ENCODE measurements at regions not wholly inside any gene's neighbourhood (a gene's known extent, or its start where the extent isn't known, plus 50 kb on each side); places are given as distances from the start of the nearest gene placed in this dataset.

DNA sequence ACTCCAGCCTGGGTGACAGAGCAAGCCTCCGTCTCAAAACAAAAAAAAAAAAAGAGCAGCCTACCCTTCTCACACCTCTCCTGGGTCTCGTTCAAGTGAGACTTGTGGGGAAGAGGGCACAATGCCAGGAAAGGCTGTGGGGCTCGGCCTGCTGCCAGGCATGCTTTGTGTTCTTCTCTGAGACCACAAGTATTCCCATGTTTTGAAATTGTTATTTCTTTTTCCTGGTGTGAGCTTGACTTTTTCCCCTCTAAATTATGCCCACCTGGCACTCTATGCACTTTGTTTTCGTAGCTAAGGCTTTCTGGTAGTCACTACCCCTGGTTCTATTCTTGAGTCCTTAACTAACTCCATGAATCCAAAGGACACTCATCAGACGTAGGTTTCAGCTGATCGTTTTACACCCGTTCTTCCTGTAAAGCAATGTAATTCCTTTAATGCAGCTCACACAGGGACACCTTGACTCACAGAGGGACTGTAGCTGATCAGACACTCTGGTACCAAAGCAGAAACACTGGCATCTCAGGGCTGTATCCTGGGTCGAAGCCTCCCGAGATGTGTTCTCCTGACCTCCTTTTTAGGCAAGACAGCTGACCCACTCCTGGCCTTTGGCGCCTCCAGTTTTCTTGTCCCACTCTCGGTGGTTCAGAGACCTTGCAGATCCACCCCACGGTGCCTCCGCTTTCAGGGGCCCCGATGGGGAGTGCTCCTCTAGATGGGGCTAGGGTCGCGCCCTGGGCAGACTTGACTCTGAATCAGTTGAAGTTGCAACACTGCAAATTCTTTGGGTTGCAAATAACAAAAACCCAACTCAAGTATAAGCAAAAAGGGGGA is 193.3 kb upstream of the AGAP1 start:
- H3K27ac Mint-ChIP-seq, result no peak overlapping the region

DNA sequence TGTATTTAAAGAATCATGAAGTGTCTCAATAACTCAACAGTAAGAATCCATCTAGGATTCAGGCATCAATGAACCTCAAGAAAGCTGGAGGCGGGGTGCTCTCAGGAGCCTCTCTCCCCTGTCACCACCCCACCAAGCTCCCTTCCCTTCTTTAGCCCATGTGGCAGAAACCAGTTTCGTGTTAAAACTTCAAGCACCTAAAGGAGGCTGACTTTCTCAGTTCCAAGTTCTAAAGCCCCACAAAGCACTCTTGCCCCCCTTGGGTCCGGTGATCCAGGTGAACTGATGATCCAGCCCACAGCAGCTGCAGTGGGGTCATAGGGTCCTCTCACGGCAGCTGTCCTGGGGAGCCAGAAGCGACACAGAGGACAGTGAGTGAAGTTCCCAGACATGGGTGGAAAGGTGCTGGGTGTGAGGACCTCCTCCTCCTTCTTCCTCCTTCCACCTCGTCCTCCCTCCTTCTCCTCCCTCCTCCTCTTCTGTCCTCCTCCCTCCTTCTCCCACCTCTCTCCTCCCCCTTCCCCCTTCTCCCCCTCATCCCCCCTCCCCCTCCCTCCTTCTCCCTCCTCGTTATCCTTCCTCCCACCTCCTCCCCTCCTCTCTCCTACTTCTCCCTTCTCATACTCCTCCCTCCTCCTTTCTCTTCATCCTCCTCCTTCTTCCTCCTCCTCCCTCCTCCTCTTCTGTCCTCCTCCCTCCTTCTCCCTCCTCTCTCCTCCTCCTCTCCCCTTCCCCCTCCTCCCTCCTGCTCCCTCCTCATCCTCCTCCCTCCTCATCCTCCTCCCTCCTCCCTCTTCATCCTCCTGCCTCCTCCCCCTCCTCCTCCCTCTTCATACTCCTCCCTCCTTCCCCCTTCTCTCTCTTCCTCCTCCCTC is 192.4 kb upstream of the AGAP1 start:
- no peak for DNase-seq (ENCODE audit: low spot score, unreplicated experiment)
- H3K27ac Mint-ChIP-seq, result no peak overlapping the region
- no peaks in the 10 kb centered on the region for H3K4me1 Mint-ChIP-seq (ENCODE audit: low read depth)
- peaks cover 14% of the 10 kb centered on the region for H3K27me3 Mint-ChIP-seq
- H3K36me3 Mint-ChIP-seq (ENCODE audit: insufficient read depth), result no peaks in the 10 kb centered on the region
- TF ChIP-seq, protein P1, sequence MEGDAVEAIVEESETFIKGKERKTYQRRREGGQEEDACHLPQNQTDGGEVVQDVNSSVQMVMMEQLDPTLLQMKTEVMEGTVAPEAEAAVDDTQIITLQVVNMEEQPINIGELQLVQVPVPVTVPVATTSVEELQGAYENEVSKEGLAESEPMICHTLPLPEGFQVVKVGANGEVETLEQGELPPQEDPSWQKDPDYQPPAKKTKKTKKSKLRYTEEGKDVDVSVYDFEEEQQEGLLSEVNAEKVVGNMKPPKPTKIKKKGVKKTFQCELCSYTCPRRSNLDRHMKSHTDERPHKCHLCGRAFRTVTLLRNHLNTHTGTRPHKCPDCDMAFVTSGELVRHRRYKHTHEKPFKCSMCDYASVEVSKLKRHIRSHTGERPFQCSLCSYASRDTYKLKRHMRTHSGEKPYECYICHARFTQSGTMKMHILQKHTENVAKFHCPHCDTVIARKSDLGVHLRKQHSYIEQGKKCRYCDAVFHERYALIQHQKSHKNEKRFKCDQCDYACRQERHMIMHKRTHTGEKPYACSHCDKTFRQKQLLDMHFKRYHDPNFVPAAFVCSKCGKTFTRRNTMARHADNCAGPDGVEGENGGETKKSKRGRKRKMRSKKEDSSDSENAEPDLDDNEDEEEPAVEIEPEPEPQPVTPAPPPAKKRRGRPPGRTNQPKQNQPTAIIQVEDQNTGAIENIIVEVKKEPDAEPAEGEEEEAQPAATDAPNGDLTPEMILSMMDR (IDR thresholded peaks at IDR 0.05; ENCODE audit: unreplicated experiment), result no peak
- H3K4me3 Mint-ChIP-seq (ENCODE audit: low read depth), result no peak overlapping the region
- H3K9me3 Mint-ChIP-seq (ENCODE audit: low read depth), result peaks cover 3% of the 10 kb centered on the region

More for the DNA sequence above, 193.3 kb upstream of the AGAP1 start:
- DNase-seq (ENCODE audit: low spot score, unreplicated experiment), result no peak
- H3K27me3 Mint-ChIP-seq, result peaks cover 14% of the 10 kb centered on the region
- H3K36me3 Mint-ChIP-seq (ENCODE audit: insufficient read depth), result no peaks in the 10 kb centered on the region
- H3K4me1 Mint-ChIP-seq (ENCODE audit: low read depth), result no peaks in the 10 kb centered on the region
- TF ChIP-seq, protein P1 (IDR thresholded peaks at IDR 0.05; ENCODE audit: unreplicated experiment), result no peak
- no peaks in the 10 kb centered on the region for H3K9me3 Mint-ChIP-seq (ENCODE audit: low read depth)
- no peak overlapping the region for H3K4me3 Mint-ChIP-seq (ENCODE audit: low read depth)

DNA sequence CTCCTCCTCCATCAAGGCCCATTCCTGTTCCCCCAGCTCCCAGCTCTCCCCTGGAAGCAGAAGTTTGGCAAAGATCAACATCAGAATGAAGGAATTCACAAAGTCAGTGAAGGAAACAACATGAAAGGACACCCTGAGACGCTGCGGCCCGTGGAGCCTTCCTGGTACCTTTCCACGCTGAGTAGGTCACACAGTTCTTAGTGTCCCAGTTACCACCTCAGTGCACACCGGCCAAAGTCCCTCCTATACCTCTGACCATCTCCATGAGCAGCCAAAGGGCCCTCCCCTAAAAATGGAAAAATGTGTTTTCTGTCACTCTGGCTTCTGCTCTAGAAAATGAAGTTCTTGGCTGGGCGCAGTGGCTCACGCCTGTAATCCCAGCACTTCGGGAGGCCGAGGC is 191.6 kb upstream of the AGAP1 start:
- Mint-ChIP-seq H3K4me3 (ENCODE audit: low read depth) (no peak overlapping the region), H3K27me3 (peaks cover 14% of the 10 kb centered on the region), H3K4me1 (ENCODE audit: low read depth) (no peaks in the 10 kb centered on the region), H3K9me3 (ENCODE audit: low read depth) (peaks cover 3% of the 10 kb centered on the region), H3K27ac (no peak overlapping the region), H3K36me3 (ENCODE audit: insufficient read depth) (no peaks in the 10 kb centered on the region)
- DNase-seq (ENCODE audit: low spot score, unreplicated experiment), result no peak
- TF ChIP-seq, protein P1 (IDR thresholded peaks at IDR 0.05; ENCODE audit: unreplicated experiment), result no peak

DNA sequence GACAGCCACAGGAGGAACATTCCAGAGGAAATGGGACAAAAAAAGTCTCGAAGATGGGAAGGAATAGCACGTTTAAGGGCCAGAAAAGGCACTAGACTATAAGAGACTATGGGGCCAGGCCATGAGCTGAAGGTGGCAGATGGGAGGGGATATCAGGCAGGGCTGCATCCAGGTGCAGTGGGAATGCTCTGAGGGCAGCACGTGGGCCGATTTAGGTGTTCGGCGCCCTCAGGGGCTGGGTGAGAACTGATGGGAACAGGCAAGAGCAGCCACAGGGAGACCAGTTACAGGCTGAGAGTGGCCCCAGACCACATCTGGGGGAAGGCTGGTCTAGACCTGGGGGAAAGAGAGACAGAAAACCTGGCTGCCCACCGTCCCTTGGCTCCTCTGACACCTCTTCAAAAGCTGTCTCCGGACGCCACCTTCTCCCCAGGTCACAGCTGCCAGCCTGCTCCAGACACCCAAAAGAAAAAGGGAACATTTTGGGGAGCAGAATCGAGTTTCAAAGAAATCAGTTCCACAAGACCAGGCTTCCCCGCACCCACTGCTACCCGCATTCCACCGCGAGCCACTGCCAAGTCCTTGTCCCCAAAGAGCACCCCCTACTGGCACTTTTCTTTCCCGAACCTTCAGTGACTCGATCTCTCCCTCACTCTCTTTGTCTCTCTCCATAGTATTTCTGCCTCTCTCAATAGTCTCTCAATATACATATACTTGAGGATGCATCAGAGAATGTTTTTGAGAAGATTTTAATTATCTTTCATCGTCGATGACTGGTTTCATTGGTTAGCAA is 190.1 kb upstream of the AGAP1 start:
- TF ChIP-seq, protein P1 (IDR thresholded peaks at IDR 0.05; ENCODE audit: unreplicated experiment), result peak; percentile 7
- Mint-ChIP-seq H3K27me3 (peaks cover 14% of the 10 kb centered on the region), H3K36me3 (ENCODE audit: insufficient read depth) (no peaks in the 10 kb centered on the region), H3K4me3 (ENCODE audit: low read depth) (no peak overlapping the region), H3K9me3 (ENCODE audit: low read depth) (peaks cover 3% of the 10 kb centered on the region), H3K27ac (no peak overlapping the region), H3K4me1 (ENCODE audit: low read depth) (no peaks in the 10 kb centered on the region)
- DNase-seq (ENCODE audit: low spot score, unreplicated experiment), result no peak

DNA sequence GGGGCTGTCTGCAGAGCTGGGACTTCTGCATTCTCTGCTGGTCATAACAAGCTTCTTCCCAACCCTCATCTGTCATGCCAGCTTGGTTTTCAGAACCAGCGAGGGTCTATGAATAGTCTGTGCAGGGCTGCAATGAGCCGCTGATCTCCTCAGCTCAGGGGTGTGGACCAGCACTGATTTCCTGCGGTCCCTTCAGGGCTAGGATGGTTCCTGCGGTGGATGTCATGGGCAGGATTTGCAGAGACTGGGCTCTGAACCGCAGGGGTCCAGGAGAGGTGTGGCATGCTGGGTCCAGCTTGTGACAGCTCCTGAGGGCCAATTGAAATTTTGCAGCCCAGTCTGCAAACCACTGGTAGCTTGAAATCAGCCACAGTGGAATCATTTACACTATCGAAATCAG is 188.2 kb upstream of the AGAP1 start:
- Mint-ChIP-seq H3K4me1 (ENCODE audit: low read depth) (no peaks in the 10 kb centered on the region), H3K27me3 (peaks cover 12% of the 10 kb centered on the region), H3K27ac (no peak overlapping the region), H3K36me3 (ENCODE audit: insufficient read depth) (no peaks in the 10 kb centered on the region), H3K9me3 (ENCODE audit: low read depth) (peaks cover 6% of the 10 kb centered on the region), H3K4me3 (ENCODE audit: low read depth) (no peak overlapping the region)
- DNase-seq (ENCODE audit: low spot score, unreplicated experiment), result no peak
- TF ChIP-seq, protein P1 (IDR thresholded peaks at IDR 0.05; ENCODE audit: unreplicated experiment), result no peak
